Neuronal stem cell (in vitro differentiated cells): ENCODE measurements at regions not wholly inside any gene's neighbourhood (a gene's known extent, or its start where the extent isn't known, plus 50 kb on each side); places are given as distances from the start of the nearest gene placed in this dataset.

Experiments used
- DNase-seq: peaks from one replicate; pipeline ENCODE4 v3.0.0-alpha.2; 2013; ENCODE audit warnings: low spot score
- H2AFZ ChIP-seq: one replicate; pipeline ENCODE4 v1.6.1; 2013; ENCODE audit warnings: mild to moderate bottlenecking, low read length, inconsistent platforms
- H2AK5ac ChIP-seq: 2 replicates; pipeline ENCODE4 v1.6.1; 2013; ENCODE audit warnings: low read depth, mild to moderate bottlenecking, inconsistent platforms, low read length, moderate library complexity, mixed read lengths
- H2BK120ac ChIP-seq: 2 replicates; pipeline ENCODE4 v1.6.1; 2013; ENCODE audit warnings: low read depth, mild to moderate bottlenecking, inconsistent platforms, low read length, moderate library complexity, mixed read lengths
- H2BK12ac ChIP-seq: one replicate; pipeline ENCODE4 v1.6.1; 2013; ENCODE audit warnings: low read length, inconsistent platforms
- H2BK15ac ChIP-seq: 2 replicates; pipeline ENCODE4 v1.6.1; 2013; ENCODE audit warnings: mild to moderate bottlenecking, low read length, inconsistent platforms, mixed read lengths
- H2BK5ac ChIP-seq: one replicate; pipeline ENCODE4 v1.6.1; 2013; ENCODE audit warnings: inconsistent platforms, mild to moderate bottlenecking, low read length, moderate library complexity
- H3K14ac ChIP-seq: one replicate; pipeline ENCODE4 v1.6.1; 2013; ENCODE audit warnings: low read length, inconsistent platforms
- H3K18ac ChIP-seq: 2 replicates; pipeline ENCODE4 v1.6.1; 2013; ENCODE audit warnings: low read length, inconsistent platforms
- H3K23ac ChIP-seq: 2 replicates; pipeline ENCODE4 v1.6.1; 2013; ENCODE audit warnings: low read depth, mild to moderate bottlenecking, mixed read lengths, low read length, inconsistent platforms; ENCODE audit not compliant: poor library complexity
- H3K27ac ChIP-seq: replicated peaks from 3 replicates; pipeline ENCODE4 v1.5.1; 2013; ENCODE audit warnings: low read length, inconsistent platforms
- H3K27me3 ChIP-seq, 3 experiments: 2 replicates each; pipeline ENCODE4 v1.6.1; 2013; ENCODE audit warnings: low read length in 3 of 3, mild to moderate bottlenecking in 2 of 3, inconsistent platforms in 1 of 3, low read depth in 1 of 3, mixed read lengths in 1 of 3, moderate library complexity in 1 of 3; ENCODE audit not compliant: control insufficient read depth in 3 of 3, insufficient read depth in 3 of 3
- H3K36me3 ChIP-seq, 2 donors: replicated peaks in 1 of 2; 2 replicates each; pipeline ENCODE4 v1.6.1; 2013; ENCODE audit warnings: low read length in 2 of 2; ENCODE audit not compliant: control insufficient read depth in 2 of 2, insufficient read depth in 2 of 2
- H3K4ac ChIP-seq: 2 replicates; pipeline ENCODE4 v1.6.1; 2013; ENCODE audit warnings: inconsistent platforms, mild to moderate bottlenecking, low read length, moderate library complexity
- H3K4me1 ChIP-seq, 2 donors: 1 replicate in 1 of 2; 2 replicates in 1 of 2; pipeline ENCODE4 v1.6.1; 2013; ENCODE audit warnings: low read length in 2 of 2, low read depth in 1 of 2; ENCODE audit not compliant: control insufficient read depth in 2 of 2, insufficient read depth in 1 of 2
- H3K4me2 ChIP-seq: one replicate; pipeline ENCODE4 v1.6.1; 2013; ENCODE audit warnings: mild to moderate bottlenecking, low read length, inconsistent platforms; ENCODE audit not compliant: insufficient read depth, poor library complexity, severe bottlenecking
- H3K4me3 ChIP-seq, 2 donors: 2 replicates each; pipeline ENCODE4 v1.5.1; 2013; ENCODE audit warnings: low read length in 2 of 2, mild to moderate bottlenecking in 2 of 2, inconsistent platforms in 1 of 2, moderate library complexity in 1 of 2
- H3K79me1 ChIP-seq: one replicate; pipeline ENCODE4 v1.6.1; 2013; ENCODE audit warnings: low read depth, mild to moderate bottlenecking, inconsistent platforms, low read length, moderate library complexity
- H3K9ac ChIP-seq: one replicate; pipeline ENCODE4 v1.6.1; 2013; ENCODE audit warnings: mild to moderate bottlenecking, low read depth, low read length, inconsistent platforms; ENCODE audit not compliant: poor library complexity
- H3K9me3 ChIP-seq, 2 donors: replicated peaks in 1 of 2; 2 replicates each; pipeline versions ENCODE3 to v1.6.1; 2013; ENCODE audit warnings: low read length in 2 of 2, mild to moderate bottlenecking in 2 of 2, inconsistent platforms in 1 of 2, low read depth in 1 of 2, mixed read lengths in 1 of 2, moderate library complexity in 1 of 2; ENCODE audit not compliant: control insufficient read depth in 2 of 2, insufficient read depth in 1 of 2
- H4K8ac ChIP-seq: one replicate; pipeline ENCODE4 v1.6.1; 2013; ENCODE audit warnings: low read depth, mild to moderate bottlenecking, inconsistent platforms, low read length, moderate library complexity
- H4K91ac ChIP-seq: one replicate; pipeline ENCODE4 v1.6.1; 2013; ENCODE audit warnings: low read length, low read depth, mild to moderate bottlenecking, inconsistent platforms; ENCODE audit not compliant: poor library complexity
- whole genome bisulfite sequencing, 2 donors: extraction: QIAGEN DNeasy Blood & Tissue Kit; methylation state at CpG; one replicate each; pipeline ENCODE4 v1.1.7; 2013; ENCODE audit warnings: missing lambda C conversion rate in 2 of 2, mixed read lengths in 1 of 2; ENCODE audit not compliant: insufficient read length in 2 of 2, insufficient replicate concordance in 1 of 2; ENCODE audit errors: extremely low coverage in 2 of 2; 5-methylcytosine and 5-hydroxymethylcytosine counted together

GRCh38 chr5:174401793-174402192, 322.6 kb upstream of the MSX2 start:
- Histone ChIP-seq H2BK15ac (no peak overlapping the region), H3K79me1 (no peaks in the 10 kb centered on the region), H3K36me3 (no peaks in the 10 kb centered on the region), H3K9me3 (no peaks in the 10 kb centered on the region), H2BK5ac (no peak overlapping the region), H2BK12ac (no peak overlapping the region), H3K27ac (no peak overlapping the region), H4K8ac (no peak overlapping the region), H3K4ac (no peak overlapping the region), H2AFZ (no peak overlapping the region), H4K91ac (no peak overlapping the region), H3K9ac (no peak overlapping the region), H2AK5ac (no peak overlapping the region), H3K4me1 (no peaks in the 10 kb centered on the region), H3K4me3 (no peak overlapping the region), H3K14ac (no peak overlapping the region), H2BK120ac (no peak overlapping the region), H3K27me3 (no peaks in the 10 kb centered on the region), H3K4me2 (no peak overlapping the region), H3K23ac (no peak overlapping the region), H3K18ac (no peak overlapping the region)
- DNase-seq, result no peak
- no CpG with 5 or more reads among the region's 5 CpGs for WGBS, 2 donors

GRCh38 chr5:174402222-174402812, 322.1 kb upstream of the MSX2 start:
- no peaks in the 10 kb centered on the region for H3K27me3 ChIP-seq
- H3K9ac ChIP-seq, result no peak overlapping the region
- H2BK120ac ChIP-seq, result no peak overlapping the region
- H3K23ac ChIP-seq, result no peak overlapping the region
- DNase-seq, result no peak
- no peak overlapping the region for H4K8ac ChIP-seq
- H2AK5ac ChIP-seq, result no peak overlapping the region
- no peaks in the 10 kb centered on the region for H3K9me3 ChIP-seq
- no peak overlapping the region for H3K27ac ChIP-seq
- no peak overlapping the region for H3K14ac ChIP-seq
- H3K18ac ChIP-seq, result no peak overlapping the region
- H3K79me1 ChIP-seq, result no peaks in the 10 kb centered on the region
- H3K4ac ChIP-seq, result no peak overlapping the region
- H2BK12ac ChIP-seq, result no peak overlapping the region
- H2AFZ ChIP-seq, result no peak overlapping the region
- no peak overlapping the region for H3K4me3 ChIP-seq
- 100% methylated on average over 1 of the region's 4 CpGs; no CpG with 5 or more reads in 1 of the 2 donors for WGBS, 2 donors
- no peak overlapping the region for H2BK5ac ChIP-seq
- H3K36me3 ChIP-seq, result no peaks in the 10 kb centered on the region
- H3K4me2 ChIP-seq, result no peak overlapping the region
- H3K4me1 ChIP-seq, result no peaks in the 10 kb centered on the region
- no peak overlapping the region for H4K91ac ChIP-seq
- no peak overlapping the region for H2BK15ac ChIP-seq

- no peaks in the 10 kb centered on the region for H3K4me1 ChIP-seq
- H4K8ac ChIP-seq, result no peak overlapping the region
- no peak for DNase-seq
- no peak overlapping the region for H4K91ac ChIP-seq
- no peak overlapping the region for H3K9ac ChIP-seq
- H3K27ac ChIP-seq, result no peak overlapping the region
- no peak overlapping the region for H2BK15ac ChIP-seq
- no peaks in the 10 kb centered on the region for H3K36me3 ChIP-seq
- no CpG with 5 or more reads among the region's 5 CpGs for WGBS, 2 donors
- H3K4me2 ChIP-seq, result no peak overlapping the region
- H3K18ac ChIP-seq, result peak overlapping the region; percentile 0
- no peaks in the 10 kb centered on the region for H3K79me1 ChIP-seq
- no peak overlapping the region for H3K23ac ChIP-seq
- no peak overlapping the region for H2BK120ac ChIP-seq
- H3K27me3 ChIP-seq, result no peaks in the 10 kb centered on the region
- peak overlapping the region; percentile 5 for H2BK12ac ChIP-seq
- H2AFZ ChIP-seq, result no peak overlapping the region
- H3K9me3 ChIP-seq, result peaks cover 0 to 2% of the 10 kb centered on the region in 2 donors
- H2BK5ac ChIP-seq, result no peak overlapping the region
- no peak overlapping the region for H3K4me3 ChIP-seq
- H3K14ac ChIP-seq, result no peak overlapping the region
- no peak overlapping the region for H3K4ac ChIP-seq
- H2AK5ac ChIP-seq, result no peak overlapping the region
These were observed 319.5 kb upstream of the MSX2 start for GRCh38 chr5:174404848-174405247.

- H3K9me3 ChIP-seq, result peaks cover 0 to 2% of the 10 kb centered on the region in 2 donors
- no CpG with 5 or more reads among the region's 3 CpGs for WGBS, 2 donors
- H3K23ac ChIP-seq, result no peak overlapping the region
- no peak overlapping the region for H2BK120ac ChIP-seq
- no peak overlapping the region for H3K18ac ChIP-seq
- no peak for DNase-seq
- no peak overlapping the region for H2BK12ac ChIP-seq
- no peak overlapping the region for H2AK5ac ChIP-seq
- H2BK15ac ChIP-seq, result no peak overlapping the region
- no peak overlapping the region for H2AFZ ChIP-seq
- H3K4me1 ChIP-seq, result peaks cover 0 to 2% of the 10 kb centered on the region in 2 donors
- H3K14ac ChIP-seq, result no peak overlapping the region
- no peak overlapping the region for H4K91ac ChIP-seq
- H2BK5ac ChIP-seq, result no peak overlapping the region
- no peak overlapping the region for H3K4me3 ChIP-seq
- H4K8ac ChIP-seq, result no peak overlapping the region
- H3K27ac ChIP-seq, result no peak overlapping the region
- H3K79me1 ChIP-seq, result no peaks in the 10 kb centered on the region
- no peak overlapping the region for H3K9ac ChIP-seq
- H3K4me2 ChIP-seq, result no peak overlapping the region
- no peaks in the 10 kb centered on the region for H3K27me3 ChIP-seq
- no peaks in the 10 kb centered on the region for H3K36me3 ChIP-seq
- H3K4ac ChIP-seq, result no peak overlapping the region
These were observed 315.3 kb upstream of the MSX2 start for GRCh38 chr5:174409070-174409469.
